Right renal cortex interstitium (tissue), 3 donors: ENCODE measurements at regions not wholly inside any gene's neighbourhood (a gene's known extent, or its start where the extent isn't known, plus 50 kb on each side); places are given as distances from the start of the nearest gene placed in this dataset.
"Not testable (repeated sequence)": the region's sequence is repeated elsewhere in the genome, so short reads cannot be mapped to it uniquely, and the experiment has no call there.

Experiments used
- DNase-seq, 3 donors: peaks; one replicate each; pipeline ENCODE4 v3.0.0-alpha.2; 2013; ENCODE audit warnings: low read depth in 3 of 3, low spot score in 2 of 3

DNA sequence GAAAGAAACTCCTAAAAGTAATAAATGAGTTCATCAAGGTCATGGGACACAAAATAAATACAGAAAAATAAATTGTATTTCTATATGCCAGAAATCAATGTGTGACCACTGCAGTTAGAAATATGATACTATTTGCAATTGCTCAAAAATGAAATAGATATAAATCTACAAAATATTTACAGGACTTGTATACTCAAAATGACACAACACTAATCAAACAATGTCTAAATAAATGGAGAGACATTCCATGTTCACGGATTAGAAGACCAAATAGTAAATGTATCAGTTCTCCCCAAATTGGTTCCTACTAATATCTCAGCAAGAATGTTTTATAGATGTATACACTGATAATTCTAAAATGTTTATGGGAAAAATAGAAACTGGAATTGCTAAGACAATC is 345.3 kb downstream of the NR2F1-AS1 start:
- no peak for DNase-seq

DNA sequence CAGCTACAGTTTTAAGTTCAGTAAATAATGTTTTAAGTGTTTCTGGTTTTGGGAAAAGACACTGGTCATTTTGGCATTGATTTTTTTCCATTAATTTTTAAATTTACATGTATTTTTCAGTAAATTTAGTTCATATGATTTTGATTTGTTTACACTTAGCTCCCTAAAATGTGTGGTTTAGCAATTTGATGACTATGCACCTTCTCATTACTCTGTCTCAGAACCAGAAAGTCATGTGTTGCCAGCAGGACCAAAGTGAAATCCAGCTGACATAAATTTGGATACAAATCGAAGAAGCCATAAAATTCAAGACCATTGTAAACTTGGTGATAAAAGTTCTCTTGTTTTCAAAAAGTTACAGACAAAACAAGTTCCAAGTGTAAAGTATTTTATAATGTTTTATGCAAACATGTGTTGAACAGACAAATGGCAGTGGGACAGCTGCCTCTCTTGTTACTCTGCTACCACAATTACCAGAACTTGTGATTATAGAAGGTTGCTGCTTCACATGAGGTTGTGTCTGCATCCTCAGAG is 354.8 kb downstream of the NR2F1-AS1 start:
- DNase-seq, result no peak

DNA sequence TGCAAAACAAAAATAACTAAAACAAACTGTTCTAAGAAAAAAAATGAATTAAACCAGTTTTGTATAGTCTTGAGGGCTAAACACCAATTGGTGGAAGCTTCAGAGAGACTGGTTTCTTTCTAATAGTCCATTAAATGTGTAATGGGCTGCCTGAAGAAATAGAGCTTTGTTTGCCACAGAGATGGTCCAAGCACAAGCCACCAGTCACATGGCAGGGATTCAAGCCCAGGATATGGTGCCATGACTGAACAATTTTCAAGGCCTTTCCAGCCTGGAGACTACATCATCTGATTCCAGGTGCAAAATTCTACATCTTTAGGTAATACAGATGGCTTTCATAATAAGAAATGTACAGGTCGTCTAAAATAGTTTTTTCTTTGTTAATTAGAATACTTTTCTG is 355.3 kb downstream of the NR2F1-AS1 start:
- DNase-seq, result no peak

DNA sequence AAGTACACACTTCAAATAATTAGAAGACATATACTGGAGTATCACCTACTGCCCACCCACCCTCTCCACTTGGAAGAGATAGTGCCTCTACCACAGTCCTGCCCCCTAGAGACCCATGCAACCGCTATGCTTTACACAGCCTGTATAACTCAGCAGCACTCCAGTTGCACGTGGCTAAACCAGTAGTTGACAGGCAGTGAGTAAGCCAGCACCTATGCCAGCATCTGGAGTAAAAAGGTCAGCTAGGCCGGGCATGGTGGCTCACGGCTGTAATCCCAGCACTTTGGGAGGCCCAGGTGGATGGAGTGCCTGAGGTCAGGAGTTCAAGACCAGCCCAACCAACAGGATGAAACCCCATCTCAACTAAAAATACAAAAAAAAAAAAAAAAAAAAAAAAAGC is 356.4 kb downstream of the NR2F1-AS1 start:
- no peak for DNase-seq

DNA sequence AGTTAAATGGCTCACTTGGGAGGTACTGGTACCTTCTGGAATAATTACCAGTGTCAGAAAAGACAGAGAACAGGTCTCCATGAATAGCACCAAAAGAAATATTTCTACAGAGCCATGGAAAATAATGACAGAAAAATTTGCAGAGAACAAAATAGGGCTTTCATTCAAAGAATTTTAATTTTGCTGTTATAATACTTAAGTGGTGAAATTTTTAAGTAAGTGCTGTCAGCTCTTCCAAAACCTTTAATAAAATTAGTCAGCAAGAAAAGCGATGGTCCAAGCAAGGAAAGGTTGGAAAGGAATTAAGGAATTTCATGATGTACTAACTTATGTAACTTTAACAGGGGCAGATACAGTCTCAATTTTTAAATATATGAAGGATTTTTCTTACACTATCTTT is 359.2 kb downstream of the NR2F1-AS1 start:
- DNase-seq, result no peak

DNA sequence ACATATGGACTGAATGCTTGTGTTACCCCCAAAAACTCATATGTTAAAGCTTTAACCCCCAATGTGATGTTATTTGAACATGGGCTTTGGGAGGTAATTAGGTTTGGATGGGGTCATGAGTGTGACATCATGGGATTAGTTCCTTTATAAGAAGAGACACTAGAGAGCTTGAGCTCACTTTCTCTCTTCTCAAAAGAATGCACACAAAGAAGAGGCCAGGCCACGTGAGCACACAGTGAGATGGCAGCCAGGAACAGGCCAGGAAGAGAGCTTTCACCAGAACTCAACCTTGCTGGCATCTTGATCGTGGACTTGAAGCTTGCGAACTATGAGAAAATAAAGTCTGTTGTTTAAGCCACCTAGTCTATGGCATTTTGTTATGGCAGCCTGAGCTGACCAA is 360.6 kb downstream of the NR2F1-AS1 start:
- DNase-seq, result no peak

DNA sequence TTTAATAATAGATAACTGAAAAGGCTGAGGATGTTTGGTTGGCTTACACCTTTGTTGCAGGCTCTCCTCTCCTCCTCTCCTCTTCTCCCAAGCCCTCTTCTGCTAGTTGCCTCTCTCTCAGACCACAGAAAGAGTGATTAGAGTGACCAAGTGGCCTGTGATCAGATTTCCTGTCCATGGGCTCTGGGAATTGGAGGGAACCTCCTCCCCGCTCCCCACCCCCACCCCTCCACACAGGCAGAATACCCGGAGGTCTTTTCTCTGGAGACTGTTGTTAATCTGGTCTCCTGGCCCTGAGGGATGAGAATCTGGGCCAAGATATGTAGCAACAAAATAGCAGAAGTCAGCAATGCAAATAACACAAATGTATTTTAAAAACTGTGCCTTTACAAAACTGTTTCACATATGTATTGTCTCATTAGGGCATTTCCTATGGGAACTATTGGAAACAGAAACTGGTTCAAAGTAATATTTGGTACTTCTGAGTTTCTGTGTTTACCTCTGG is 361.3 kb downstream of the NR2F1-AS1 start:
- no peak for DNase-seq

DNA sequence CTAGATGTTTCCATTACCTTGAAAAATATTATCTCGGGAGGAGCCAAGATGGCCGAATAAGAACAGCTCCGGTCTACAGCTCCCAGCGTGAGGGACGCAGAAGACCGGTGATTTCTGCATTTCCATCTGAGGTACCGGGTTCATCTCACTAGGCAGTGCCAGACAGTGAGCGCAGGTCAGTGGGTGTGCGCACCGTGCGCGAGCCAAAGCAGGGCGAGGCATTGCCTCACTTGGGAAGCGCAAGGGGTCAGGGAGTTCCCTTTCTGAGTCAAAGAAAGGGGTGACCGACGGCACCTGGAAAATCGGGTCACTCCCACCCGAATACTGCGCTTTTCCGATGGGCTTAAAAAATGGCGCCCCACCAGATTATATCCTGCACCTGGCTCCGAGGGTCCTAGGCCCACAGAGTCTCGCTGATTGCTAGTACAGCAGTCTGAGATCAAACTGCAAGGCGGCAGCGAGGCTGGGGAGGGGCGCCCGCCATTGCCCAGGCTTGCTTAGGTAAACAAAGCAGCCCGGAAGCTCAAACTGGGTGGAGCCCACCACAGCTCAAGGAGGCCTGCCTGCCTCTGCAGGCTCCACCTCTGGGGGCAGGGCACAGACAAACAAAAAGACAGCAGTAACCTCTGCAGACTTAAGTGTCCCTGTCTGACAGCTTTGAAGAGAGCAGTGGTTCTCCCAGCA is 367.8 kb downstream of the NR2F1-AS1 start:
- not testable (repeated sequence) for DNase-seq

DNA sequence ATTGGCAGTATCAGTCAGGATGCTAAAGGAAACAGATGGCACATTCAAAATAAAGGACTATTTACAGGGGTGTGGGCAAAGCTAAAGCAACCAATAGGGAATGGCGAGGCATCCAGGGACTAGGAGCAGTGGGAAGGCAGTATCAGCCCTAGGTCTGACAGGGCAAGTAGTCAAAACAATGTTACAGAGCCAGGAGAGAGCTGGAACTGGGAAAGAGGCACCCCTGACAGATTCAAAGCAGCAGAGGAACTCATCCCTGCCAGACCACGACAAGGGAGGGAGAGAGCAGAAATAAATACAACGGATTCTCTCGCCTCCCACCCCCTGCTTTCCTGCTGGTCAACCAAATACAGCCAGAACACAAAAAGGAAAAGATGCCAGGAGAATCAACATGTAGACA is 371.5 kb downstream of the NR2F1-AS1 start:
- no peak for DNase-seq

DNA sequence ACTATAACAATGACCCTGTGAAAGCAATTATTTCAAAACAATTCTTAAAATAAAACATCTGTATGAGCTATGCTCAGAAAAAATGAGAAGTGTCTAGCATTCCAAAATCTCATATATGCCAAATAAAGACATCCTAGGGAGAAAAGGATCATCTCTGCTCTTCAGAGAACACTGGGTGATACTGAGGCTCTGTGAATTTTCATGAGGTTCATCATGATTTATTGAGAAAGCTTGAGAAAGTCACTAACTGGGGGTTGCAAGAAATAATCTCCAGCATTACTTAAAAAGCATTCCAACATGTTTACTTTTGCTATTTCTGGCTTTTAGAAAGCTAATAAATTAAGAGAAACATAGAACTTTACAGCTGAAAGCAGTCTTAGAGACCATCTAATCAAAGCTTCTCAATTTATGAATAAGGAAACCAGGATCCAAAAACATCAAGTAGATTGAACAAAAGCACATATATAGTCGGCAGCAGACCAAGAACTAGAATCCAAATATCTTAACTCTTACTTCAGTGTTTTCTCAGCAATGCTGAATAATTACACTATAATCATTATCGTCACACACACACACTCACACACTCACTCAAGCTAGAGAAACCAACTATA is 372.8 kb downstream of the NR2F1-AS1 start:
- peak in 1 of 3 donors; percentile 63 for DNase-seq

DNA sequence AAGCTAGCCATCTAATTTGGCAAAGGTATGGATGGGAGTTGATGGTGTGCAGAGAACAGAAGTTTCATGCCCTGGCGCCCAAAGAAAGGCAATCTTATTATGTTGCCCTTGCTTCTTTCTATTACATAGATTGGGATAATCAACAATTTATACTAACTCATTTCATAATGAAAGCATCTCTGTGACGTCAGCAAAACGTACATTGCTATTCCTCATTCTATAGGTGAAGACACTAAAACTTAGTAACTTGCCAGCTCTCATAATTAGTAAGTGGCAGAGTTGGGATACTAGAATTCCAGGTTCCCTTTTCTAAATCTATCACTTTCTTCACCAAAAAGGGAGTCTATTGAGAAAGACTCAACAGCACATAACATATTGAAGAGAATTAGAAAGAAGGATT is 374.8 kb downstream of the NR2F1-AS1 start:
- no peak for DNase-seq

DNA sequence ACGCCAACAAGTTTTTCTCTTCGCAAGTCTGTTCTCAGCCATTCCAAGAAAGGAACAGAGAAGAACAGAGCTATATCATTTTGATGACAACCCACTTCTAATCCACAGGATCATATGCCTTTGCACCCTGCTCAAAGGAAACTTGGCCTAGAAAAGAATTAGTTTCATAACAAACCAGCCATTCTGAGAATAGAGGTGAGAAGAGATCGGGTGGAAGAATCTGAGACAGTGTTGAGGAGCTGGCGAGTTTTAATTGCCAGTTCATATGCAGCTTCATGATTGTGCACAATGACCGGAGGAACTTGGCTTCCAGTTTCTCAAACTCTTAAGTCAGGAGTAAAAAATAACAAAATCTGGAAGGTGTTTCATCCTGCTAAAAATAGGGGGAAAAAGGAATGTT is 380.0 kb downstream of the NR2F1-AS1 start:
- no peak for DNase-seq

DNA sequence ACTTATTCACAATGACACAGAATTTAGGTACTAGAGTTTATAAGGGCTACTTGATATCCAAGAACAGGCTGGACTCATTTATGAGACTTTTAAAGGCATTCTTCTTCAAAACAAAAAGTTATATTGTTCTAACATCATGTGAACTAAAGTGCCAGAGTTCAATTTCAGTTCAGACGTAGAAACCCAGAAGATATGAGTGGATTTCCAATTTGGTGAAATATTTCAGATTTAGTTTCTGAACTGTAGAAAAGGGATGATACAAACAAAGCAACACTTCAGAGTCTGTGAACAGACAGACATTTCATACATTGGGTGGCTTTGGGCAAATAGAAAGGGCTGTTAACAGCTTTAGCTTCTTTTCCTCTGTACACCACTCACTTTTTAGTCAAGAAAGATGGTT is 384.0 kb downstream of the NR2F1-AS1 start:
- no peak for DNase-seq

DNA sequence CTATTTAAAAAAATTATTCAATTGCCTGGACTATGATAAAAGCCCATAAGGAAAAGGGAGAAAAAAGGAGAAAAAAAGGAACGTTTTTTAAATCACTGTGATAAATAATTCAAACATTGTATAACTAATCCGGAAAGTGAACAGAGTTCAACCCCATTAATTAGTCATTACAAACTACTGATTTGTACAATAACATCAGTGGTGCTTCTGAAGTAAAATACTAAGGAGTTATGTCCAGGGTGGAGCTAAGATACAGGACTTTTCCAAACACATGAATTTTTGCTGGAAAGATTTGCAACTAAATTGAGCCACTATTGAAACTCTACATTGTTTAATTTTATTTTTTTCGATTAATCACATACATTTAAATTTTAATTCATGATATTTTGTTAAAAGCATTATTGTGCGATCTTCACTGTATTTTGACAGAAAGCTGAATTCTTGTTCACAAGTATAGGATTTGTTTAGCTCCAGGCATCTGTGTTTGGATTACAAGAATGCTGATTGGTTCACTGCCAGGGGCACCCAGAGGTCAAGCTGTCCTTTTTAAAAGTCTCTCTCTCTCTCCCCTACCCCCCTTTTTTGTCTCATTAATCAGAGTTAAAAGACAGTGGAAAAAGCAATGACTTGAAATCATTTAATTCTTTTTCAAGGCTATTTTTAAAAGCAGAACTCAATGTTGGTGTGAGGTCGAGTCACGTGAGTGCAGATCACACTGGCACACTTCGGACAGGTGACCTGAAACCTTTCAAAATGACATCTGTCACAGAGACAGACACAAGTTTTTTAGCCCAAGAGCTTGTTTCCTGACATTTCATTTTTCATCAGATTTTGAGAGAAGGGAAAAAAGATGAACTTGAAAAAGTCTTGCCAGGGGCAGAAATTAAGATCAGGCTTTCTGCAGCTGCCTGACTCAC is 387.3 kb downstream of the NR2F1-AS1 start:
- no peak for DNase-seq

DNA sequence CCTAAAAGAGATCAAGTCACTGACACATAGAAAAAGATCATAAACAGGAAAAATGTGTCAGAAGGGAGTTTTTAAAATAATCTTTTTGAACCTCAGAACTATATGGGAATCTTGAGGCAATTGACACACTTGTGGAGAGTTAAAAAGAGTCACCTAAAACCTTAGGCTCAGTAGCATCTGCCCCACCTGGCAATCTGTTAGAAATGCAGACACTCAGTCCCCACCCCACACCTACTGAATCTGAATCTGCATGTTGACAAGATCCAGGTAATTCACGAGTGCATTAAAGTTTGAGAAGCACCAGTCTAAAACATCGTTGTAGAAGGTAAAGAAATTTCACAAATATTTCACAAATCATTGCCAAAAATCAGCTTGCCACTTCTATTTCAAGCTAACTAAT is 388.3 kb downstream of the NR2F1-AS1 start:
- no peak for DNase-seq

DNA sequence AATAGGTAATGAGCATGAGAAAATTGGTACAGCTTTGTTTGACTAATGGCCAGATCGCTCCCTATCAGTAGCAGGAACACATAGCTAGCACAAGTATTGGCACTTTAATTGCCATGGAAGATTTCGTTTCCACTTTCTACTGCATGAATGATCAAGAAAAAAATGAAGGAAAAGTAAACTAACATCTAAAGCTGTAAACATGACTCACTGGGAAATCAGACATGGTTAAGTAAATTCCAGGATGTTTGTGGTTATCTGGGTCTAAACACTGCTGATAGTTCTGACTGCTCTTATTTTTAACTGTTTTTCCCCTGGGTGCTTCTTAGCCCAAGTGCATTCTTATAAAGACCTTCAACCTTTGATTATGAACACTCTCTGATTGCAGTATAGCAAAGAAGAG is 388.9 kb downstream of the NR2F1-AS1 start:
- no peak for DNase-seq

DNA sequence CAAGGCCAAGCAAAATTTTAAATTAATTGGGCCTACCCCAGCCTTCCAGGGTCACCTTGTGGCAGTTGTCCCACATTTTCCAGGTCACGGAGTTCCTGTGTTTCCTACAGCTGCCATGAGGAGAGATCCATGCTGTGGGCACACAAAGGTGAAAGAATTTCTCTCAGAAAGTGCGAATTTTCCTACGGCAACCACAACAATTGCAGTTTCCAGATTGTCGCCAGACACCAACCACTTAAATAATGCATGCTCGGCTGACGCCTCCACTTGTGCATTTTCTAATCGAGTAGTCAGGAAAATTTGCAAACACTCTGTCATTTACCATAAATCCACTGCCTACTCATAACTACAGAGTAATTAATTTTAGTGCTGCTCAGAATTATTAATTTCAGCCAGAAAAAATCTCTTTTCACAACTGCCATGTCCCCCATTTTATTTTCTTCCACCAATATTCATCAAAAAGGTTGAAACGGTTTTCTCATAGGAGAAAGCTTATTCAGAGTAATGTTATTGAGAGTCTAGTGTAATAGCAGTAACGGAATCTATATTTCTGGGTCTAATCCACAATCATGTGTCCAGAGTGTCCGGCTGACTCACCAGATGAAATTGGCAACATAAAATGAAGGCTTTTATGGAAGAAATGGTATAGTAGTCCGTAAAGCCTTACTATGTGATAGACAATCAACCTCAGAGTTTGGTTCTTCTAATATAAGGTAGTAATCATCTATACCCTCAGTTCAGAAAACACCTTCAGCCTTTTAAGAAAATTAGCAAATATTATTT is 389.8 kb downstream of the NR2F1-AS1 start:
- DNase-seq, result no peak

DNA sequence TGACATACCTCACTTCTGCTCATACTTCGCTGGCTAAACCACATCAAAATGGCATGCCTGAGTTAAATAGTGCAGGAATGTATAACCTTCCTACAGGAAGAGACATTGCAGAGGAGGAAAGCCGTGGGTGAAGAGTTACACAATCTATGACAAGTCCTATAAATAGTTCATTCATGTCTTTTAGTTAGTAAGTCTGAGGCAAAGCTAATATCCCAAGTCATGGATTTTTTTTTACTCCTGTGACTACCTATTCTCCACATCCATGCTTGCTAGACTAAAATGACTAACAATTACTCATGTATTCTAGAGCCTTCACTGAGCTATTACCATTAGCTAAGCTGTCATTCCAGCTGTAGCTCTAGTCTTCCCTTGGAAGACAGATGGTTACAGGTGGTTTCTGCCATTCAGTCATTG is 391.3 kb downstream of the NR2F1-AS1 start:
- no peak for DNase-seq

DNA sequence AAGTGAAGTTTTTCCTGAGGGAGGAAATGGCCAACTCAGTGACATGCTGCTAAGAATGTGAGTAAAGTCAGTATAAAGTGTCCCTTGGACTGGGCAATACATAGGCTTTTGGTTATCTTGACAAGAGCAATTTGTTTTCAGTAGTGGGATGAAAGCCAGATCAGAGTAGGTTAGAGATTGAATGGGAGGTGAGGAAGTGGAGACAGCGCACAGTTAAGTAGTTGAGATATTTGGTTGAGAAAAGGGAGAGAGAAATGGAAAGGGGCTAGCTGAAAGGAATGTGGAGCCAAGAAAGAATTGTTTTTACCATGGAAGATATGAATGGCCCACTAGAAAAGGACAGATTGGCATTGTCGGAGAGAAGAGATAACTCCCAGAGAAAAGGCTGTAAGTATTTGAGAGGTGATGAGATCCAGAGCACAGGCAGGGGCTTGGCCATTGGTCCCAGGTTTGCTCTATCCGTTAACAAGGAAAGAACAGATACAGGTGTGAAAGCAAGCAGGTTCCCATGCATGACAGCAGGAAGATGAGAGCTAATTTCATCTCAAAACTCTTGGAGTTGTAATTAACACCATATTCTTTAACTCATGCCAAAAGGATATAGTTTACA is 392.0 kb downstream of the NR2F1-AS1 start:
- no peak for DNase-seq

DNA sequence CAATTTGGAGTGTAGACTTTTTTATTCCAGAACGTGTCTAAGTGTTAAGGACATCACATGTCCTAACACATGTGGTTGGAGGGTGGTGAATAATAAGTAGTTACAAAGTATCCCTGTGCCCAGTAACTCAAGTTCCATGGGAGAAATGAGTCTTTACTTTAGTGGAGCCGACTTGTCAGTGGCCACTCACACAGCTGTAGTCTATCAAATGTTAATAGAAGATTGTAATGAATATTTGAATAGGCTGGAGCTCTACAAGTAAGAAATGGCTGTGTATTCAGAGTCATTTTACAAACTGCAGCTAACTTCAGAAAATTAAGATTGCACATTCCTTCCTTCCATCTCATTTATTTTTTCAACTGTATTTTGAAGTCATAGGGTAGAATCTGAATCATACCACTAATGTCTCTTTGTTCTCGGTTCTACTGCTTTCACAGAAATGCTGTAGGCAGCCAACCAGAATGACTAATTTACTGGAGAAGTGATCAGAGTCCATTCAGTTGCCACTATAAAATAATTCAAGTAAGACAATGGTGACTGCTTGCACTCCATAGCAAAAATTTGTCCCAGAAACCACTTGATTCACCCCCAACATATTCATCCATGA is 394.8 kb downstream of the NR2F1-AS1 start:
- DNase-seq, result no peak
